IPS-20b (cell line): ENCODE measurements at regions not wholly inside any gene's neighbourhood (a gene's known extent, or its start where the extent isn't known, plus 50 kb on each side); places are given as distances from the start of the nearest gene placed in this dataset.
"Not testable (repeated sequence)": the region's sequence is repeated elsewhere in the genome, so short reads cannot be mapped to it uniquely, and the experiment has no call there.

Experiments
- H3K27ac ChIP-seq: one replicate; pipeline ENCODE4 v1.5.1; 2013; ENCODE audit warnings: low read length
- H3K27me3 ChIP-seq: 2 replicates; pipeline ENCODE4 v1.6.1; 2013; ENCODE audit warnings: mild to moderate bottlenecking, low read length, inconsistent platforms; ENCODE audit not compliant: insufficient read depth
- H3K36me3 ChIP-seq: 2 replicates; pipeline ENCODE4 v1.6.1; 2013; ENCODE audit warnings: low read depth, mild to moderate bottlenecking, inconsistent platforms, low read length, moderate library complexity; ENCODE audit not compliant: insufficient read depth
- H3K4me1 ChIP-seq: 2 replicates; pipeline ENCODE4 v1.6.1; 2013; ENCODE audit warnings: mild to moderate bottlenecking, control low read depth, inconsistent platforms, low read length, moderate library complexity; ENCODE audit not compliant: insufficient read depth
- H3K4me3 ChIP-seq: 2 replicates; pipeline ENCODE4 v1.5.1; 2013; ENCODE audit warnings: mild to moderate bottlenecking, low read length, inconsistent platforms
- H3K9ac ChIP-seq: 2 replicates; pipeline ENCODE4 v1.6.1; 2013; ENCODE audit warnings: low read depth, mild to moderate bottlenecking, inconsistent platforms, low read length, moderate library complexity
- H3K9me3 ChIP-seq: 2 replicates; pipeline ENCODE4 v1.6.1; 2013; ENCODE audit warnings: mild to moderate bottlenecking, low read depth, low read length, inconsistent platforms; ENCODE audit not compliant: insufficient read depth

DNA sequence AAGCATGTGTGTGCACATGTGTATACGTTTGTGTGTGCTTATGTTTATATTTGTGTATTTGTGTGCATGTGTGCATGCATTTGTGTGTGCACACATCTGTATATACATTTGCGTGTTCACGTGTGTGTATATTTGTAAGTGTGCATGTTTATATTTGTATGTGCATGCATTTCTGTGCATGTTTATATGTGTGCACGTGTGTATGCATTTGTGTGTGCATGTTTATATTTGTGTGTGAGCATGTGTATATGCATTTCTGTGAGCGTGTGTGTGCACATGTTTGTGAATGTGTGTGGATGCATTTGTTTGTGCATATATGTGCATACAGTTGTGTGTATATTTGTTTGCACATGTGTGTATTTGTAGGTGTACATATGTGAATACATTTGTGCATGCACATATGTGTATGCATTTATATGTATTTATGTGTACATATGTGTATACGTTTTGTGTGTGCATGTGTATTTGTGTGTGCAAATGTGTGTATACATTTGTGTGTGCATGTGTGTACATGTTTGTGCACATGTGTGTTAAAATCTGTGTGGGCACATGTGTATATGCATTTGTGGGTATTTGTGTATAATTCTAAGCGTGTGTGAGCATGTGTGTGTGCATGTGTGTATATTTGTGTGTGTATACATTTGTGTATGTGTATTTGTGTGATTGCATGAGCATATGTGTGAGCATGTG lies 140.4 kb upstream of the AFDN start:
- H3K4me1 ChIP-seq = peaks cover 3% of the 10 kb centered on the region; the same call in 1 of the 2 replicates
- H3K36me3 ChIP-seq = no peaks in the 10 kb centered on the region
- H3K27me3 ChIP-seq = peaks cover 7% of the 10 kb centered on the region; the same call in 1 of the 2 replicates
- H3K9ac ChIP-seq = no peak overlapping the region
- H3K27ac ChIP-seq = no peak overlapping the region
- no peaks in the 10 kb centered on the region for H3K9me3 ChIP-seq
- H3K4me3 ChIP-seq = no peak overlapping the region

GRCh38 chr6:167687116-167687725 lies 139.5 kb upstream of the AFDN start:
- H3K4me1 ChIP-seq = peaks cover 9% of the 10 kb centered on the region; the same call in 1 of the 2 replicates

GRCh38 chr6:167688123-167688522 lies 138.6 kb upstream of the AFDN start:
- Histone ChIP-seq H3K4me3 (no peak overlapping the region), H3K27ac (no peak overlapping the region), H3K9ac (no peak overlapping the region), H3K9me3 (no peaks in the 10 kb centered on the region), H3K4me1 (peaks cover 9% of the 10 kb centered on the region; the same call in 1 of the 2 replicates), H3K36me3 (no peaks in the 10 kb centered on the region), H3K27me3 (no peaks in the 10 kb centered on the region)

More at GRCh38 chr6:167687116-167687725, 139.5 kb upstream of the AFDN start:
- Histone ChIP-seq H3K9ac (no peak overlapping the region), H3K27me3 (no peaks in the 10 kb centered on the region), H3K36me3 (no peaks in the 10 kb centered on the region), H3K27ac (no peak overlapping the region), H3K9me3 (no peaks in the 10 kb centered on the region), H3K4me3 (no peak overlapping the region)

DNA sequence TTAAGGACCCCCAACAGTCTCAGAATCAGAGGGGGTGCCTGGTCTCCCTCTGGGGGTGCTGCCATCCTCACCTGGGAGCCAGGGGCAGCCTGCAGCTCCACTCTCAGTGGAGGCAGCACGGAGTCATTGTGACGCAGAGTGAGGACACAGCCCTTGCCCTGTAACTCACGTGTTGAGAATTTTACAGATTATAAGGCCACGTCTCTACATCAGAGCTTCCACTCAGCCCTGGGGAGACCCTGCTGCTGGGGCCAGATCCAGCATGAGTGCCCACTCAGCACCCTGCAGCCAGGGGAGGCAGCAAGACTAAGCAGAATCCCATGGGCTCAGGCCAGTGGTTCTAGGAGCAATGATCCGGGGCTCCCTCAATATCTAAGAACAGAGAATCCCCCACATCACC lies 137.4 kb upstream of the AFDN start:
- no peak overlapping the region for H3K4me3 ChIP-seq
- H3K4me1 ChIP-seq = peaks cover 9% of the 10 kb centered on the region; the same call in 1 of the 2 replicates
- no peaks in the 10 kb centered on the region for H3K27me3 ChIP-seq
- H3K9ac ChIP-seq = no peak overlapping the region
- H3K9me3 ChIP-seq = no peaks in the 10 kb centered on the region
- H3K36me3 ChIP-seq = no peaks in the 10 kb centered on the region
- no peak overlapping the region for H3K27ac ChIP-seq

GRCh38 chr6:167689751-167690150 lies 137.0 kb upstream of the AFDN start:
- no peak overlapping the region for H3K27ac ChIP-seq
- H3K4me3 ChIP-seq = no peak overlapping the region
- no peaks in the 10 kb centered on the region for H3K27me3 ChIP-seq
- no peak overlapping the region for H3K9ac ChIP-seq
- H3K9me3 ChIP-seq = no peaks in the 10 kb centered on the region
- no peaks in the 10 kb centered on the region for H3K36me3 ChIP-seq
- peaks cover 9% of the 10 kb centered on the region; the same call in 1 of the 2 replicates for H3K4me1 ChIP-seq

GRCh38 chr6:167690167-167690922 lies 136.4 kb upstream of the AFDN start:
- H3K4me3 ChIP-seq, H3K27me3 ChIP-seq, H3K4me1 ChIP-seq, H3K27ac ChIP-seq, H3K36me3 ChIP-seq, H3K9ac ChIP-seq, H3K9me3 ChIP-seq: not testable (repeated sequence)

GRCh38 chr6:167690931-167691330 lies 135.8 kb upstream of the AFDN start:
- no peaks in the 10 kb centered on the region for H3K9me3 ChIP-seq
- H3K4me1 ChIP-seq = peaks cover 6% of the 10 kb centered on the region; the same call in 1 of the 2 replicates
- no peak overlapping the region for H3K4me3 ChIP-seq
- H3K36me3 ChIP-seq = no peaks in the 10 kb centered on the region
- no peak overlapping the region for H3K9ac ChIP-seq
- H3K27ac ChIP-seq = no peak overlapping the region
- H3K27me3 ChIP-seq = no peaks in the 10 kb centered on the region

DNA sequence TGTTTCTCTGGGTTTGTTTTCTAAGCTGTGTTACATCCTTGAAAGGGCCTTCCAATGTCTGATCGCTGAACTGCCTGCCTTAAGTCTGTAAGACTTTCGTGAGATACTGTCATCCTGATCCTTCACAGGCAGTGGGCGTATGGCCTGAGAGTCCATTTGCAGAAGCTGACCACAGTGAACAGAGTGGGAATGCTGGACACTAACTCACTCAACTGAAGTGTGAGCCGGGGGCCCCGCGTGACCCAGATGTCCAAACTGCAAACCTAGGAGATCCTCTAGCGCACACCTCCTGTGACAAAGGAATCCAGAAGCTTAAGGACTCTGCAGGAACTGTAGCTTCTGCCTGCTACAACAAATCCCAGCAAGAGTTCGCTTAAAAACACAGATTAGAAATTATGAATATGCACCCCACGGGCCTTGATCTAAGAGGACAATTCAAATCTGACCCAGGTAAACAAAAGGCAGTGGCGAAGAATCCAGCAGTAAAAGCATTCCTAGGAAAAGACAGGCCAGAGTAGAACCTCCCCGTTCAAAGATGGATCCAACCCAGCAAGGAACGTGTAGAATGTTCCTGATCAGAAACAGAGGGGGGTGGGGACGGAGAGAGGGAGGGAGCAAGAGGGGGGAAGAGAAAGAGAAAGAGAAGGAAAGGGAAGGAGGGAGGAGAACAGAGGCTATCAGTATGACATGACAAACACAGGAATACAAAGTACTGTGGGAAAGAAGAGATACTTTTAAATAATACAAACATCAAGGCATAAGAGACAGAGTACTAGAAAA lies 135.0 kb upstream of the AFDN start:
- no peaks in the 10 kb centered on the region for H3K27me3 ChIP-seq
- no peak overlapping the region for H3K27ac ChIP-seq
- no peak overlapping the region for H3K9ac ChIP-seq
- no peaks in the 10 kb centered on the region for H3K9me3 ChIP-seq
- no peak overlapping the region for H3K4me3 ChIP-seq
- peaks cover 6% of the 10 kb centered on the region; the same call in 1 of the 2 replicates for H3K4me1 ChIP-seq
- H3K36me3 ChIP-seq = no peaks in the 10 kb centered on the region

- not testable (repeated sequence) for H3K4me1 ChIP-seq, H3K9me3 ChIP-seq, H3K27ac ChIP-seq, H3K4me3 ChIP-seq, H3K36me3 ChIP-seq, H3K27me3 ChIP-seq, H3K9ac ChIP-seq
Observed at GRCh38 chr6:167693478-167693877, 133.2 kb upstream of the AFDN start.

DNA sequence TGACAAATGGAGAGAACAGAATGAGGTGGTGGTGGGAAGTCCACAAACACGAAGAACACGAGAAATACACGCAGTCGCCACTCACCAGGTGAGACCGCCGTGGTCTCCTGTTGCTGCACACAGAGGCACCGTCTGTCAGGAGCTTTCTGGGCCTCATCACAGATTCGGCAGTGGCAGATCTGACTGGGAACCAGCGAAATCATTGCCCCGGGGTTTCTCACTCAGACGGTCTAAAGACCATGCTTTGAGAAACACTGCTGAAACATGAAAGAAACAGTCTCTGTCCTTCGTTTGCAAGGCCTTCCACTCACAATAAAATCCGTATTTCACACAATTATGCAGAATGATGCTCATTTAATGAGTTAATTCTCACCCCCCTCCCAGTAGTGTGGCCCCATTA lies 130.9 kb upstream of the AFDN start:
- no peak overlapping the region for H3K4me3 ChIP-seq
- no peaks in the 10 kb centered on the region for H3K36me3 ChIP-seq
- no peaks in the 10 kb centered on the region for H3K27me3 ChIP-seq
- H3K27ac ChIP-seq = no peak overlapping the region
- no peak overlapping the region for H3K9ac ChIP-seq
- H3K4me1 ChIP-seq = peaks cover 9% of the 10 kb centered on the region; the same call in 1 of the 2 replicates
- no peaks in the 10 kb centered on the region for H3K9me3 ChIP-seq

DNA sequence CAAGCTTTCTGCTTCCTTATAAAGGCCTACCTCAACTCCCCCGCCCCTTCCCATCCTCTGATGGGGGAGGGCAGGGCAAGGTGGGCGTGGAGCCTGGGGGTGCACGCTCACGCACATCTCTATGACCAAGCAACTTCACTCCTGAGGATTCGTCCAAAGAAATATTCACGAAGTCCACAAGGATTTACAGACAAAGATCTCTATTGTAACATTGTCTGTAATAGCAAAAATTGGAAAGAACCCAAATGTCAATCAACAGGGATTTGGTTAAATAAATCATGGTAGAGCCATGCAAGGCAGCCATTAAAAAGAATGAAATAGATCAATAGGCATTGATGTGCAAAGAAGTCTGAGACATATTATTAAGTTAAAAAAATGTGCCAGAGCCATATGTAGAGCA lies 130.4 kb upstream of the AFDN start:
- no peaks in the 10 kb centered on the region for H3K36me3 ChIP-seq
- no peak overlapping the region for H3K27ac ChIP-seq
- no peak overlapping the region for H3K4me3 ChIP-seq
- H3K27me3 ChIP-seq = no peaks in the 10 kb centered on the region
- no peak overlapping the region for H3K9ac ChIP-seq
- H3K4me1 ChIP-seq = peaks cover 9% of the 10 kb centered on the region; the same call in 1 of the 2 replicates
- H3K9me3 ChIP-seq = no peaks in the 10 kb centered on the region
